T-helper 2 cell treated with Interferon-gamma antibody and Interleukin-4, amounts not matched to agents 100 ng/mL and 5 ng/mL, for 36 hours (primary cell): ENCODE measurements at regions not wholly inside any gene's neighbourhood (a gene's known extent, or its start where the extent isn't known, plus 50 kb on each side); places are given as distances from the start of the nearest gene placed in this dataset.

ENCODE experiments used
- intact Hi-C: fragments of 100-400 bp; cut with micrococcal nuclease; formaldehyde crosslinking; loops from one replicate; pipeline ENCODE4 v1.15.1; 2023

GRCh38 chr1:185646202-185646683 lies 87.9 kb upstream of the HMCN1 start:
- intact Hi-C loops, result no loop called here

GRCh38 chr1:185645686-185646085 lies 88.5 kb upstream of the HMCN1 start:
- intact Hi-C loops, result no loop called here

GRCh38 chr1:185645162-185645640 lies 89.0 kb upstream of the HMCN1 start:
- intact Hi-C loops, result no loop called here

GRCh38 chr1:185644531-185644930 lies 89.7 kb upstream of the HMCN1 start:
- intact Hi-C loops, result no loop called here

GRCh38 chr1:185636848-185637247 lies 97.3 kb upstream of the HMCN1 start:
- intact Hi-C loops, result loop anchor here (2.0 to 10.0 kb wide), 4 partner anchors 35 to 215 kb away; no protein-coding TSS in a partner anchor

GRCh38 chr1:185634704-185635103 lies 99.5 kb upstream of the HMCN1 start:
- intact Hi-C loops, result loop anchor here (5.0 to 10.0 kb wide), 3 partner anchors 38 to 212 kb away; no protein-coding TSS in a partner anchor

GRCh38 chr1:185632659-185633423 lies 101.3 kb upstream of the HMCN1 start:
- intact Hi-C loops, result loop anchor here (10.0 kb wide), 1 partner anchor 188 kb away; no protein-coding TSS in a partner anchor

- intact Hi-C loops, result loop anchor here (10.0 kb wide), 1 partner anchor 187 kb away; no protein-coding TSS in a partner anchor
Observed at GRCh38 chr1:185631843-185632242, 102.3 kb upstream of the HMCN1 start.

- intact Hi-C loops, result no loop called here
Observed at GRCh38 chr1:185627761-185628501, 106.3 kb upstream of the HMCN1 start.

- intact Hi-C loops, result no loop called here
Observed at GRCh38 chr1:185627171-185627570, 107.0 kb upstream of the HMCN1 start.

- intact Hi-C loops, result no loop called here
Observed at GRCh38 chr1:185626344-185626743, 107.8 kb upstream of the HMCN1 start.

- intact Hi-C loops, result no loop called here
Observed at GRCh38 chr1:185610954-185611353, 123.2 kb upstream of the HMCN1 start.

- intact Hi-C loops, result no loop called here
Observed at GRCh38 chr1:185608177-185608576, 126.0 kb upstream of the HMCN1 start.

GRCh38 chr1:185603158-185603557 lies 131.0 kb upstream of the HMCN1 start:
- intact Hi-C loops, result no loop called here

- intact Hi-C loops, result no loop called here
Observed at GRCh38 chr1:185601189-185601588, 133.0 kb upstream of the HMCN1 start.

- intact Hi-C loops, result no loop called here
Observed at GRCh38 chr1:185600641-185601040, 133.6 kb upstream of the HMCN1 start.

- intact Hi-C loops, result no loop called here
Observed at GRCh38 chr1:185598332-185598731, 135.9 kb upstream of the HMCN1 start.

GRCh38 chr1:185595835-185596667 lies 138.1 kb upstream of the HMCN1 start:
- intact Hi-C loops, result loop anchor here (1.0 kb wide), 1 partner anchor 279 kb away; the partner anchor contains the start of gene IVNS1ABP

GRCh38 chr1:185594786-185595410 lies 139.3 kb upstream of the HMCN1 start:
- intact Hi-C loops, result no loop called here

- intact Hi-C loops, result loop anchor here (2.0 kb wide), 1 partner anchor 32 kb away; no protein-coding TSS in a partner anchor
Observed at GRCh38 chr1:185593271-185593670, 140.9 kb upstream of the HMCN1 start.

GRCh38 chr1:185585770-185586169 lies 148.4 kb upstream of the HMCN1 start:
- intact Hi-C loops, result no loop called here
